Activated T-helper 2 cell treated with anti-CD3 and anti-CD28 coated beads, Interferon-gamma antibody, Interleukin-2, Interleukin-4, amounts not matched to agents 10 μg/mL and 5 μg/mL and 100 μg/mL, durations not matched to agents 14 hours and 24 hours and 36 hours (primary cell): ENCODE measurements at regions not wholly inside any gene's neighbourhood (a gene's known extent, or its start where the extent isn't known, plus 50 kb on each side); places are given as distances from the start of the nearest gene placed in this dataset.

ENCODE experiments used
- DNase-seq: peaks from one replicate; pipeline ENCODE4 v3.0.0; 2021; ENCODE audit warnings: low spot score
- H3K27ac Mint-ChIP-seq: one replicate; pipeline ENCODE4 v1.8.0; 2021; ENCODE audit warnings: mixed read lengths
- H3K27me3 Mint-ChIP-seq: one replicate; pipeline ENCODE4 v1.8.0; 2021; ENCODE audit warnings: low read depth, mixed read lengths
- H3K36me3 Mint-ChIP-seq: one replicate; pipeline ENCODE4 v1.8.0; 2021; ENCODE audit warnings: low read depth, mixed read lengths
- H3K4me1 Mint-ChIP-seq: one replicate; pipeline ENCODE4 v1.8.0; 2021; ENCODE audit warnings: low read depth, mixed read lengths
- H3K4me3 Mint-ChIP-seq: one replicate; pipeline ENCODE4 v1.8.0; 2021; ENCODE audit warnings: low read depth, mild to moderate bottlenecking, moderate library complexity, mixed read lengths
- H3K9me3 Mint-ChIP-seq: one replicate; pipeline ENCODE4 v1.8.0; 2021; ENCODE audit warnings: mixed read lengths
- intact Hi-C: fragments of 100-400 bp; cut with micrococcal nuclease; formaldehyde crosslinking; loops from one replicate; pipeline ENCODE4 v1.15.1; 2023

- intact Hi-C loops: no loop called here
- H3K27ac Mint-ChIP-seq: no peak overlapping the region
- H3K36me3 Mint-ChIP-seq: peaks cover 12% of the 10 kb centered on the region
- H3K9me3 Mint-ChIP-seq: no peaks in the 10 kb centered on the region
- peaks cover 50% of the 10 kb centered on the region for H3K4me1 Mint-ChIP-seq
- DNase-seq: no peak
- H3K27me3 Mint-ChIP-seq: no peaks in the 10 kb centered on the region
- H3K4me3 Mint-ChIP-seq: no peak overlapping the region
These were observed 51.5 kb upstream of the DDR1 start for GRCh38 chr6:30832864-30833263.

GRCh38 chr6:30830438-30830837 is 53.9 kb upstream of the DDR1 start:
- Mint-ChIP-seq H3K27me3 (no peaks in the 10 kb centered on the region), H3K4me3 (peak overlapping the region; percentile 86), H3K4me1 (peaks cover 62% of the 10 kb centered on the region), H3K36me3 (peaks cover 17% of the 10 kb centered on the region), H3K27ac (peak overlapping the region; percentile 94), H3K9me3 (no peaks in the 10 kb centered on the region)
- intact Hi-C loops: no loop called here
- DNase-seq: no peak

- no peaks in the 10 kb centered on the region for H3K27me3 Mint-ChIP-seq
- DNase-seq: no peak
- intact Hi-C loops: no loop called here
- H3K4me3 Mint-ChIP-seq: peak overlapping the region; percentile 86
- peak overlapping the region; percentile 94 for H3K27ac Mint-ChIP-seq
- H3K36me3 Mint-ChIP-seq: peaks cover 19% of the 10 kb centered on the region
- no peaks in the 10 kb centered on the region for H3K9me3 Mint-ChIP-seq
- peaks cover 58% of the 10 kb centered on the region for H3K4me1 Mint-ChIP-seq
These were observed 54.6 kb upstream of the DDR1 start for GRCh38 chr6:30829639-30830255.

- H3K9me3 Mint-ChIP-seq: no peaks in the 10 kb centered on the region
- H3K27ac Mint-ChIP-seq: peak overlapping the region; percentile 94
- H3K27me3 Mint-ChIP-seq: no peaks in the 10 kb centered on the region
- peak overlapping the region; percentile 86 for H3K4me3 Mint-ChIP-seq
- intact Hi-C loops: no loop called here
- peaks cover 51% of the 10 kb centered on the region for H3K4me1 Mint-ChIP-seq
- no peak for DNase-seq
- H3K36me3 Mint-ChIP-seq: peaks cover 27% of the 10 kb centered on the region
These were observed 55.3 kb upstream of the DDR1 start for GRCh38 chr6:30829033-30829432.

- H3K36me3 Mint-ChIP-seq: peaks cover 32% of the 10 kb centered on the region
- peak; percentile 65 for DNase-seq
- H3K4me1 Mint-ChIP-seq: peaks cover 55% of the 10 kb centered on the region
- no peaks in the 10 kb centered on the region for H3K27me3 Mint-ChIP-seq
- H3K9me3 Mint-ChIP-seq: no peaks in the 10 kb centered on the region
- peak overlapping the region; percentile 86 for H3K4me3 Mint-ChIP-seq
- intact Hi-C loops: loop anchor here (1.0 kb wide), 2 partner anchors 49 to 259 kb away; no protein-coding TSS in a partner anchor
- peak overlapping the region; percentile 94 for H3K27ac Mint-ChIP-seq
These were observed 56.0 kb upstream of the DDR1 start for GRCh38 chr6:30828027-30828962.

GRCh38 chr6:30826961-30827342 is 57.4 kb upstream of the DDR1 start:
- H3K27me3 Mint-ChIP-seq: no peaks in the 10 kb centered on the region
- no peak for DNase-seq
- intact Hi-C loops: no loop called here
- H3K4me1 Mint-ChIP-seq: peaks cover 59% of the 10 kb centered on the region
- H3K36me3 Mint-ChIP-seq: peaks cover 39% of the 10 kb centered on the region
- H3K27ac Mint-ChIP-seq: no peak overlapping the region
- no peak overlapping the region for H3K4me3 Mint-ChIP-seq
- H3K9me3 Mint-ChIP-seq: no peaks in the 10 kb centered on the region

GRCh38 chr6:30824698-30825097 is 59.6 kb upstream of the DDR1 start:
- DNase-seq: no peak
- H3K9me3 Mint-ChIP-seq: no peaks in the 10 kb centered on the region
- H3K4me3 Mint-ChIP-seq: no peak overlapping the region
- H3K36me3 Mint-ChIP-seq: peaks cover 42% of the 10 kb centered on the region
- no peak overlapping the region for H3K27ac Mint-ChIP-seq
- no peaks in the 10 kb centered on the region for H3K27me3 Mint-ChIP-seq
- intact Hi-C loops: no loop called here
- H3K4me1 Mint-ChIP-seq: peaks cover 56% of the 10 kb centered on the region

GRCh38 chr6:30823534-30823865 is 60.8 kb upstream of the DDR1 start:
- Mint-ChIP-seq H3K4me1 (peaks cover 57% of the 10 kb centered on the region), H3K36me3 (peaks cover 45% of the 10 kb centered on the region), H3K9me3 (no peaks in the 10 kb centered on the region), H3K27ac (peak overlapping the region; percentile 34), H3K4me3 (no peak overlapping the region), H3K27me3 (no peaks in the 10 kb centered on the region)
- intact Hi-C loops: no loop called here
- DNase-seq: no peak

GRCh38 chr6:30821862-30822784 is 62.2 kb upstream of the DDR1 start:
- peaks cover 55% of the 10 kb centered on the region for H3K4me1 Mint-ChIP-seq
- no peak overlapping the region for H3K4me3 Mint-ChIP-seq
- no peak overlapping the region for H3K27ac Mint-ChIP-seq
- H3K27me3 Mint-ChIP-seq: no peaks in the 10 kb centered on the region
- peaks cover 2% of the 10 kb centered on the region for H3K9me3 Mint-ChIP-seq
- peaks cover 47% of the 10 kb centered on the region for H3K36me3 Mint-ChIP-seq
- intact Hi-C loops: no loop called here
- DNase-seq: no peak

GRCh38 chr6:30820193-30820592 is 64.1 kb upstream of the DDR1 start:
- peak overlapping the region; percentile 95 for H3K27ac Mint-ChIP-seq
- H3K27me3 Mint-ChIP-seq: no peaks in the 10 kb centered on the region
- intact Hi-C loops: no loop called here
- no peak for DNase-seq
- H3K36me3 Mint-ChIP-seq: peaks cover 53% of the 10 kb centered on the region
- peaks cover 58% of the 10 kb centered on the region for H3K4me1 Mint-ChIP-seq
- no peak overlapping the region for H3K4me3 Mint-ChIP-seq
- H3K9me3 Mint-ChIP-seq: peaks cover 4% of the 10 kb centered on the region

- Mint-ChIP-seq H3K4me3 (peak overlapping the region; percentile 67), H3K27me3 (no peaks in the 10 kb centered on the region), H3K36me3 (peaks cover 50% of the 10 kb centered on the region), H3K9me3 (peaks cover 4% of the 10 kb centered on the region), H3K27ac (peak overlapping the region; percentile 95), H3K4me1 (peaks cover 64% of the 10 kb centered on the region)
- no peak for DNase-seq
- intact Hi-C loops: loop anchor here (1.0 kb wide), 2 partner anchors 8 to 82 kb away; no protein-coding TSS in a partner anchor
These were observed 64.9 kb upstream of the DDR1 start for GRCh38 chr6:30819297-30819917.

- H3K27ac Mint-ChIP-seq: peak overlapping the region; percentile 95
- H3K4me1 Mint-ChIP-seq: peaks cover 72% of the 10 kb centered on the region
- no peak for DNase-seq
- H3K4me3 Mint-ChIP-seq: no peak overlapping the region
- peaks cover 50% of the 10 kb centered on the region for H3K36me3 Mint-ChIP-seq
- no peaks in the 10 kb centered on the region for H3K27me3 Mint-ChIP-seq
- intact Hi-C loops: no loop called here
- peaks cover 4% of the 10 kb centered on the region for H3K9me3 Mint-ChIP-seq
These were observed 65.9 kb upstream of the DDR1 start for GRCh38 chr6:30818391-30818841.
